ENCODE measurements at regions not wholly inside any gene's neighbourhood (a gene's known extent, or its start where the extent isn't known, plus 50 kb on each side); places are given as distances from the start of the nearest gene placed in this dataset.

- WGBS (ENCODE audit: extremely low coverage, insufficient coverage, low lambda C conversion rate), result no CpG with 5 or more reads among the region's 3 CpGs
- Histone ChIP-seq H3K27ac (ENCODE audit: low read depth, low read length) (no peak overlapping the region), H2BK120ac (ENCODE audit: low read depth, low read length) (no peak overlapping the region)
Measured at GRCh38 chr3:151539599-151539998, 78.7 kb upstream of the IGSF10 start.

GRCh38 chr3:151538456-151539393 is 77.9 kb upstream of the IGSF10 start:
- H3K36me3 ChIP-seq (ENCODE audit: control insufficient read depth, insufficient read depth, low read length), result no peaks in the 10 kb centered on the region
- no peak overlapping the region for H4K8ac ChIP-seq (ENCODE audit: low read depth, low read length)
- no peak overlapping the region for H4K5ac ChIP-seq (ENCODE audit: low read length)
- DNase-seq, result peak; percentile 41
- no peak overlapping the region for H3K27ac ChIP-seq (ENCODE audit: low read depth, low read length)
- H3K23ac ChIP-seq (ENCODE audit: low read length), result no peak overlapping the region
- H3K4ac ChIP-seq (ENCODE audit: low read depth, low read length), result no peak overlapping the region
- no peak overlapping the region for H3K4me2 ChIP-seq (ENCODE audit: low read length)
- H3K56ac ChIP-seq (ENCODE audit: low read length), result no peak overlapping the region
- no peaks in the 10 kb centered on the region for H3K27me3 ChIP-seq (ENCODE audit: insufficient read depth, low read length, poor library complexity)
- H2BK120ac ChIP-seq (ENCODE audit: low read depth, low read length), result no peak overlapping the region
- peak overlapping the region; percentile 13 for H2BK15ac ChIP-seq (replicated peaks; ENCODE audit: low read depth)
- no peak overlapping the region for H2BK5ac ChIP-seq (ENCODE audit: low read length)
- no peak overlapping the region for H3K4me3 ChIP-seq (ENCODE audit: low read length)
- no peaks in the 10 kb centered on the region for H3K79me1 ChIP-seq (ENCODE audit: low read length)
- WGBS (ENCODE audit: extremely low coverage, insufficient coverage, low lambda C conversion rate), result no CpG with 5 or more reads among the region's 15 CpGs
- H2AK5ac ChIP-seq (ENCODE audit: low read length), result no peak overlapping the region
- no peak overlapping the region for H3K9ac ChIP-seq (ENCODE audit: low read length)
- H3K4me1 ChIP-seq (ENCODE audit: control insufficient read depth, low read depth, low read length), result peaks cover 2% of the 10 kb centered on the region
- no peaks in the 10 kb centered on the region for H3K79me2 ChIP-seq (ENCODE audit: control insufficient read depth, insufficient read depth, low read length)
- H3K18ac ChIP-seq (ENCODE audit: low read length), result no peak overlapping the region

More at GRCh38 chr3:151539599-151539998, 78.7 kb upstream of the IGSF10 start:
- no peak overlapping the region for H3K4me2 ChIP-seq (ENCODE audit: low read length)
- H2BK15ac ChIP-seq (replicated peaks; ENCODE audit: low read depth), result no peak overlapping the region
- H3K18ac ChIP-seq (ENCODE audit: low read length), result no peak overlapping the region
- H4K5ac ChIP-seq (ENCODE audit: low read length), result no peak overlapping the region
- H2AK5ac ChIP-seq (ENCODE audit: low read length), result no peak overlapping the region
- no peak overlapping the region for H3K4ac ChIP-seq (ENCODE audit: low read depth, low read length)
- H3K9ac ChIP-seq (ENCODE audit: low read length), result no peak overlapping the region
- H3K4me1 ChIP-seq (ENCODE audit: control insufficient read depth, low read depth, low read length), result peaks cover 2% of the 10 kb centered on the region
- no peaks in the 10 kb centered on the region for H3K79me2 ChIP-seq (ENCODE audit: control insufficient read depth, insufficient read depth, low read length)
- H3K27me3 ChIP-seq (ENCODE audit: insufficient read depth, low read length, poor library complexity), result no peaks in the 10 kb centered on the region
- no peak overlapping the region for H4K8ac ChIP-seq (ENCODE audit: low read depth, low read length)
- H3K56ac ChIP-seq (ENCODE audit: low read length), result no peak overlapping the region
- H3K4me3 ChIP-seq (ENCODE audit: low read length), result no peak overlapping the region
- H2BK5ac ChIP-seq (ENCODE audit: low read length), result no peak overlapping the region
- no peaks in the 10 kb centered on the region for H3K36me3 ChIP-seq (ENCODE audit: control insufficient read depth, insufficient read depth, low read length)
- no peaks in the 10 kb centered on the region for H3K79me1 ChIP-seq (ENCODE audit: low read length)
- H3K23ac ChIP-seq (ENCODE audit: low read length), result no peak overlapping the region
- DNase-seq, result no peak

DNA sequence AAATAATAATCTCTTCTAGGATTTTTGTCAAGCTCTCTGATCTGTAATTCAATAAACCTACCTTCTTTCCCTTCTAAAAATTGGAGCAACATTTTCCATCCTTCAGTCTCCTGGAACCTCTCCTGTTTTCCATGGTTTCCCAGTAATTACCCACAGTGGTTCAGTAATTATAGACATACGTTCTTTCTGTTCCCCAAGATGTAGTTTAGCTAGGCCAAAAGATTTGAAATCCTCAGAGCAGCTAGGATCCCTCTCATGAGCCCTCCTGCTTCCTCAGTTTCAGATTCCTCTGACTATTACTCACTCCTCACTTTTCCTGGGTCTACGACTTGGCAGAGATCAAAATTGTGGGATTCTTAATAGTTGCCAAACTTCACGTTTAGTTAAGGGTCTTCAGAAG is 76.9 kb upstream of the IGSF10 start:
- no peak overlapping the region for H2BK120ac ChIP-seq (ENCODE audit: low read depth, low read length)
- no peaks in the 10 kb centered on the region for H3K79me2 ChIP-seq (ENCODE audit: control insufficient read depth, insufficient read depth, low read length)
- no peaks in the 10 kb centered on the region for H3K79me1 ChIP-seq (ENCODE audit: low read length)
- peak overlapping the region; percentile 28 for H3K18ac ChIP-seq (ENCODE audit: low read length)
- H2AK5ac ChIP-seq (ENCODE audit: low read length), result no peak overlapping the region
- no peak overlapping the region for H2BK15ac ChIP-seq (replicated peaks; ENCODE audit: low read depth)
- H3K9ac ChIP-seq (ENCODE audit: low read length), result no peak overlapping the region
- peaks cover 2% of the 10 kb centered on the region for H3K4me1 ChIP-seq (ENCODE audit: control insufficient read depth, low read depth, low read length)
- no peak for DNase-seq
- no peak overlapping the region for H4K8ac ChIP-seq (ENCODE audit: low read depth, low read length)
- no peak overlapping the region for H3K56ac ChIP-seq (ENCODE audit: low read length)
- H3K27me3 ChIP-seq (ENCODE audit: insufficient read depth, low read length, poor library complexity), result no peaks in the 10 kb centered on the region
- no peak overlapping the region for H3K23ac ChIP-seq (ENCODE audit: low read length)
- no peak overlapping the region for H3K4ac ChIP-seq (ENCODE audit: low read depth, low read length)
- WGBS (ENCODE audit: extremely low coverage, insufficient coverage, low lambda C conversion rate), result no CpG with 5 or more reads among the region's 3 CpGs
- no peak overlapping the region for H4K5ac ChIP-seq (ENCODE audit: low read length)
- H3K4me2 ChIP-seq (ENCODE audit: low read length), result no peak overlapping the region
- no peak overlapping the region for H3K27ac ChIP-seq (ENCODE audit: low read depth, low read length)
- no peak overlapping the region for H2BK5ac ChIP-seq (ENCODE audit: low read length)
- no peak overlapping the region for H3K4me3 ChIP-seq (ENCODE audit: low read length)
- no peaks in the 10 kb centered on the region for H3K36me3 ChIP-seq (ENCODE audit: control insufficient read depth, insufficient read depth, low read length)

GRCh38 chr3:151526757-151527156 is 65.9 kb upstream of the IGSF10 start:
- Histone ChIP-seq H3K4me1 (ENCODE audit: control insufficient read depth, low read depth, low read length) (no peaks in the 10 kb centered on the region), H4K5ac (ENCODE audit: low read length) (no peak overlapping the region), H3K36me3 (ENCODE audit: control insufficient read depth, insufficient read depth, low read length) (no peaks in the 10 kb centered on the region), H2BK5ac (ENCODE audit: low read length) (no peak overlapping the region), H2BK15ac (replicated peaks; ENCODE audit: low read depth) (no peak overlapping the region), H3K27me3 (ENCODE audit: insufficient read depth, low read length, poor library complexity) (no peaks in the 10 kb centered on the region), H3K23ac (ENCODE audit: low read length) (no peak overlapping the region), H4K8ac (ENCODE audit: low read depth, low read length) (no peak overlapping the region), H3K4me3 (ENCODE audit: low read length) (no peak overlapping the region), H3K18ac (ENCODE audit: low read length) (no peak overlapping the region), H3K56ac (ENCODE audit: low read length) (no peak overlapping the region), H2BK120ac (ENCODE audit: low read depth, low read length) (no peak overlapping the region), H2AK5ac (ENCODE audit: low read length) (no peak overlapping the region), H3K79me2 (ENCODE audit: control insufficient read depth, insufficient read depth, low read length) (no peaks in the 10 kb centered on the region), H3K79me1 (ENCODE audit: low read length) (no peaks in the 10 kb centered on the region), H3K27ac (ENCODE audit: low read depth, low read length) (no peak overlapping the region), H3K4ac (ENCODE audit: low read depth, low read length) (no peak overlapping the region), H3K4me2 (ENCODE audit: low read length) (no peak overlapping the region), H3K9ac (ENCODE audit: low read length) (no peak overlapping the region)
- no CpG with 5 or more reads among the region's 2 CpGs for WGBS (ENCODE audit: extremely low coverage, insufficient coverage, low lambda C conversion rate)
- no peak for DNase-seq

DNA sequence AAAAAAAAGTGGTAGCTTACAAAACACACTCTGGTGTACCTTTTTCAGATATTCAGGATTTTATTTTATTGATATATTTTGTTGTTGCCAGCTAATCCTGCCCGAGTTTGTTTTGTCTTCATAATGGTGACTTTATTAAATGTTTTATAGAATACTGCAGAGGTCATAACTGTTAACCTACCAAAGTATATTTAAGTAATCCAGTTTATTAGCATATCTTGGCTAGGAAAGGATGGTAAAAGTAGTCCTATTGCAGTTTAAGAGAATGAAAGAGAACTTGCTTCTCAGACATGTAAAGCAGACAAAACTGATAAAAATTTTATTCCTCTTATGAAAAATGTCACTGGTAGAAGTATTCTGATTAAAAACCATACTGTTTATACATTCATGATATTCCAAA is 59.2 kb upstream of the IGSF10 start:
- Histone ChIP-seq H3K79me2 (ENCODE audit: control insufficient read depth, insufficient read depth, low read length) (no peaks in the 10 kb centered on the region), H3K36me3 (ENCODE audit: control insufficient read depth, insufficient read depth, low read length) (no peaks in the 10 kb centered on the region), H3K9ac (ENCODE audit: low read length) (no peak overlapping the region), H3K4ac (ENCODE audit: low read depth, low read length) (no peak overlapping the region), H4K5ac (ENCODE audit: low read length) (no peak overlapping the region), H3K79me1 (ENCODE audit: low read length) (no peaks in the 10 kb centered on the region), H3K18ac (ENCODE audit: low read length) (no peak overlapping the region), H2BK15ac (replicated peaks; ENCODE audit: low read depth) (no peak overlapping the region), H3K56ac (ENCODE audit: low read length) (no peak overlapping the region), H3K27ac (ENCODE audit: low read depth, low read length) (no peak overlapping the region), H3K27me3 (ENCODE audit: insufficient read depth, low read length, poor library complexity) (no peaks in the 10 kb centered on the region), H3K4me2 (ENCODE audit: low read length) (no peak overlapping the region), H2AK5ac (ENCODE audit: low read length) (no peak overlapping the region), H3K4me1 (ENCODE audit: control insufficient read depth, low read depth, low read length) (no peaks in the 10 kb centered on the region), H3K4me3 (ENCODE audit: low read length) (no peak overlapping the region), H3K23ac (ENCODE audit: low read length) (no peak overlapping the region), H4K8ac (ENCODE audit: low read depth, low read length) (no peak overlapping the region), H2BK120ac (ENCODE audit: low read depth, low read length) (no peak overlapping the region), H2BK5ac (ENCODE audit: low read length) (no peak overlapping the region)
- no CpG with 5 or more reads among the region's 1 CpG for WGBS (ENCODE audit: extremely low coverage, insufficient coverage, low lambda C conversion rate)
- DNase-seq, result no peak
